ENCODE measurements at regions not wholly inside any gene's neighbourhood (a gene's known extent, or its start where the extent isn't known, plus 50 kb on each side); places are given as distances from the start of the nearest gene placed in this dataset.

DNA sequence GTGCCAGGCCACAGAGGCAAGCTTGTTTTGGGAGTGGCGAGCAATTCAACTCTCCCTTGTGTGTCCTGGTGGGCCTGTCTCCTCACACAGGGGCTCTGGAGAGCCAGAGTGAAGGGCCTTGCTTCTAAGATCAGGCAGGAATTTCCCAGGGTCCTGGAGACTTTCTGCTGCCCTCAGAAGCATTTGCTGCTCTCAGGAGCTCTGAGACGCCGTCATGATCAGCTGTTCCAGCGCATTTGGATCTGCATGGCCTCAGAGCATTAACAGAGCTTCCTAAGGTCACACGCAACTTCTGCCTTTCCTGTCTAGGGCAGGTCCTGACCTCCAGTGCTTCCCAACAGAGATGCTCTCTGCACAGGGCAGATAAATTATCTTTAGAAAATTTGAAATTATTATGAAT lies 52.2 kb upstream of the C10orf90 start:
- no peaks in the 10 kb centered on the region for H3K4me1 ChIP-seq
- no peak for DNase-seq
- TF ChIP-seq POLR2A (IDR thresholded peaks at IDR 0.05) (no peak), CTCF (IDR thresholded peaks at IDR 0.05) (no peak)
- H3K27me3 ChIP-seq = no peaks in the 10 kb centered on the region
- H3K4me3 ChIP-seq = no peak overlapping the region
- intact Hi-C loops (cut with DNase I; ENCODE audit: low total_unique reads) = no loop called here
- no peaks in the 10 kb centered on the region for H3K9me3 ChIP-seq
- H3K36me3 ChIP-seq = no peaks in the 10 kb centered on the region
- H3K27ac ChIP-seq = no peak overlapping the region

DNA sequence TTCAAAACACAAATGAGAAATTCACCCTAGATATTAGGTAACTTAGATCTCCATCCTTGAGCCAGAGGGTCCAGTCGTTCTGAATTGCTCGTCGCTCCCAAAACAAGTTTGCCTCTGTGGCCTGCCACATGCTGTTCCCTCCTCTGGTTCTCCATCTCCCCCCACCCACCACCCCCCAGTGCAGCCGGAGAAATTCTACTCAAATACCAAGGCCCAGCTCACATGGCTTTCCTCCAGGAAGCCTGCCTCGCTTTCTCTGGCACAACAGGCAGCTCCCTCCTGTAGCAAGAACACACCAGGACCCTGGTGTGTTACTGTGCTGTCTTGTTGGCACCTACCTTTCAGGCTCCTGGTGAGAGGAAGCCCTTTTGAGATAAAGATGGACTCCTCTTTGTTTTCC lies 52.7 kb upstream of the C10orf90 start:
- H3K27ac ChIP-seq = no peak overlapping the region
- H3K4me3 ChIP-seq = no peak overlapping the region
- DNase-seq = no peak
- H3K27me3 ChIP-seq = no peaks in the 10 kb centered on the region
- H3K9me3 ChIP-seq = no peaks in the 10 kb centered on the region
- TF ChIP-seq POLR2A (IDR thresholded peaks at IDR 0.05) = no peak
- TF ChIP-seq CTCF (IDR thresholded peaks at IDR 0.05) = no peak
- H3K4me1 ChIP-seq = no peaks in the 10 kb centered on the region
- H3K36me3 ChIP-seq = no peaks in the 10 kb centered on the region
- intact Hi-C loops (cut with DNase I; ENCODE audit: low total_unique reads) = no loop called here

- Histone ChIP-seq H3K36me3 (no peaks in the 10 kb centered on the region), H3K27me3 (no peaks in the 10 kb centered on the region), H3K4me3 (no peak overlapping the region), H3K9me3 (no peaks in the 10 kb centered on the region), H3K27ac (no peak overlapping the region), H3K4me1 (no peaks in the 10 kb centered on the region)
- no peak for DNase-seq
- no peak for TF ChIP-seq CTCF (IDR thresholded peaks at IDR 0.05)
- no peak for TF ChIP-seq POLR2A (IDR thresholded peaks at IDR 0.05)
- intact Hi-C loops (cut with DNase I; ENCODE audit: low total_unique reads) = no loop called here
Observed at GRCh38 chr10:126729314-126729870, 58.9 kb upstream of the C10orf90 start.

DNA sequence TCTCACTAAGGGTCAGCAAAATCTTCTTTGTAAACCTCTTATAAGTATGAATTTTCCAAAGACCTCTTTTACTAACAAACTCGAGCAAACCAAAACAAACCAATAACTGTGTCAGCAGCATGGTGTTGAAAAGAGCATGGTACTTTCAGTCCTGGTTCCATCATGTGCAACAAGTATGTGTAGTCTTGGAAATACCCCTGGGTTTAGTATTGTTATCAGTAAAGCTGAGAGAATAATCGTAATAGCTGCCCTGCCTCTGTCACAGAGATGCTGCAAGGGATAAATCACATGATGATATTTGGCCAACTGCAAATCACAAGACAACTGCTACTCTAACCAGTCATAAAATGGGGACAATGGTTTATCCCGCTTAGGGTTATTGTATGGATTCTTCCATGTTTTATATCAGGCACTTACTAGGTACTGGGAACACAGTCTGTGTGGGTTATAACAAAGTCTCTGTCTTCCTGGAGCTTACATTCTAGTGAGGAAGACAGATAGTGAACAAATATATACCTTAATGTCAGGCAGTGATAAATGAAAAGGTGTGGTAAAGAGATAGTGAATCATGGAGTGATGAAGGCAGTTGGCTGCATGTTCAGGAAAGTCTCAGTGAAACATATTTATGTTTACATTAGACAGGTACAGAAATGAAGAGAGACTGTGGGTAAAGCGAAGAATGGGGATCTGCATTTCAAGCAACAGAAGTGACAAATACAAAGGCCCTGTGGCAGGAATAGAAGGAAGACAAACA lies 60.5 kb upstream of the C10orf90 start:
- intact Hi-C loops (cut with DNase I; ENCODE audit: low total_unique reads) = no loop called here
- TF ChIP-seq POLR2A (IDR thresholded peaks at IDR 0.05) = no peak
- no peak for TF ChIP-seq CTCF (IDR thresholded peaks at IDR 0.05)
- H3K9me3 ChIP-seq = no peaks in the 10 kb centered on the region
- H3K4me1 ChIP-seq = no peaks in the 10 kb centered on the region
- no peak for DNase-seq
- H3K36me3 ChIP-seq = no peaks in the 10 kb centered on the region
- H3K27me3 ChIP-seq = no peaks in the 10 kb centered on the region
- H3K4me3 ChIP-seq = no peak overlapping the region
- H3K27ac ChIP-seq = no peak overlapping the region

DNA sequence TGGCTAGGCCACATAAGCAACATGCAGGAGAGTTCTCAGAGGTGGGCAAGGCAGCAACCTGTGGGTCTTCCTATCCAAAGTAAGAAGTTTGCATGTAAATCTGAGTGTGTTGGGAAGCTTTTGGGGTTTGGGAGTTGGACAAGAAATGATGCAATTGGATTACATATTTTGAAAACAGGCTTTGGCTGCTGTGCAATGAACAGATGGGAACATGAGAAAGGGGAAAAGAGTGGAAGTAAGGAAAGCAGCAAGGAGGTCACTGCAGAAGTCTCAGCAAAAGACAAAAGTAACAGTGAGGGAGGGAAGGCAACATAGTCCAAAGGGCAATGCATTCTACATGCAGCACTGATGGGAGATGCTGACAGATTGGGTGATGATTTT lies 61.1 kb upstream of the C10orf90 start:
- Histone ChIP-seq H3K9me3 (no peaks in the 10 kb centered on the region), H3K36me3 (no peaks in the 10 kb centered on the region), H3K4me3 (no peak overlapping the region), H3K4me1 (no peaks in the 10 kb centered on the region), H3K27me3 (no peaks in the 10 kb centered on the region), H3K27ac (no peak overlapping the region)
- no peak for TF ChIP-seq CTCF (IDR thresholded peaks at IDR 0.05)
- no peak for TF ChIP-seq POLR2A (IDR thresholded peaks at IDR 0.05)
- intact Hi-C loops (cut with DNase I; ENCODE audit: low total_unique reads) = no loop called here
- DNase-seq = no peak
